SHP77 treated with DMSO at 0.1 percent for 48 hours (cell line): ENCODE measurements at regions not wholly inside any gene's neighbourhood (a gene's known extent, or its start where the extent isn't known, plus 50 kb on each side); places are given as distances from the start of the nearest gene placed in this dataset.
"Not testable (repeated sequence)": the region's sequence is repeated elsewhere in the genome, so short reads cannot be mapped to it uniquely, and the experiment has no call there.

Source experiments
- DNase-seq: peaks from one replicate; lab custom pipeline; 2025; lab: John Stamatoyannopoulos, UW

GRCh38 chr9:90741036-90741435, 60.6 kb upstream of the SYK start:
- DNase-seq, result no peak

- no peak for DNase-seq
Observed at GRCh38 chr9:90737742-90738141, 63.9 kb upstream of the SYK start.

GRCh38 chr9:90735952-90736351, 65.7 kb upstream of the SYK start:
- peak; percentile 7 for DNase-seq

GRCh38 chr9:90734631-90735030, 67.0 kb upstream of the SYK start:
- no peak for DNase-seq

GRCh38 chr9:90729351-90729750, 72.3 kb upstream of the SYK start:
- no peak for DNase-seq

GRCh38 chr9:90727488-90727887, 74.1 kb upstream of the SYK start:
- no peak for DNase-seq

- no peak for DNase-seq
Observed at GRCh38 chr9:90726215-90726614, 75.4 kb upstream of the SYK start.

GRCh38 chr9:90724880-90725279, 76.7 kb upstream of the SYK start:
- no peak for DNase-seq

- no peak for DNase-seq
Observed at GRCh38 chr9:90724112-90724511, 77.5 kb upstream of the SYK start.

GRCh38 chr9:90722071-90722470, 79.4 kb upstream of the DIRAS2 start:
- DNase-seq, result no peak

- DNase-seq, result no peak
Observed at GRCh38 chr9:90720621-90721265, 78.1 kb upstream of the DIRAS2 start.

- no peak for DNase-seq
Observed at GRCh38 chr9:90706230-90706629, 63.6 kb upstream of the DIRAS2 start.

- DNase-seq, result no peak
Observed at GRCh38 chr9:90702441-90702955, 59.9 kb upstream of the DIRAS2 start.

GRCh38 chr9:90698871-90699440, 56.3 kb upstream of the DIRAS2 start:
- DNase-seq, result no peak

GRCh38 chr9:90697808-90698207, 55.2 kb upstream of the DIRAS2 start:
- no peak for DNase-seq

GRCh38 chr9:90694187-90694586, 51.6 kb upstream of the DIRAS2 start:
- not testable (repeated sequence) for DNase-seq
